ENCODE measurements at regions not wholly inside any gene's neighbourhood (a gene's known extent, or its start where the extent isn't known, plus 50 kb on each side); places are given as distances from the start of the nearest gene placed in this dataset.
A peak's percentile ranks its signal among the peaks of the same experiment; 100 is the strongest.

DNA sequence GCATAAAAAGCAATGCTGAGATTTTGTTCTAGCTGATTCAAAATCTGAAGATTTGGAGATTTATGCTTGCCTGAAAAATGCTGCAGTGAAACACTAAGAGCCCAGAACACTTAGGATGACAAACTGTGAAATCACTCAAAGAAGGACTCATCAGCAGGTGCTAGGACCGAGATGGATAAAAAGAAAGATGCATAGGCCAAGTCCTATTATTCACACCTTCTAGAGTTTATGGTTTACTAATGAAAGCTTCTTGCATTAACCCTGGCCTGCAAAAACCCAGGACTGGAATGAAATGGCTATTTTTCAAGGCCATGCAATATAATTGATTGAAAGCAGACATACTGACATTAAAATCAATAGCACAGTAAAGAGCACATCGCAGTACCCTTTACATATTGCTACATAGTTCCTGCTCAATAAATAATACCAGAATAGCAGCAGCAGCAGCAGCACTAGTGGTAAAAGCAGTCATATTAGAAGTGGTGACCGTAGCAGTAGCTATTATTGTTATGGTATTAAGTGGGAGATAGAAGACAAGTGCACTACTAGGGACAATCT lies 161.7 kb downstream of the RAB38 start:
- no peaks in the 10 kb centered on the region for H3K27me3 ChIP-seq (replicated peaks; ENCODE audit: control insufficient read depth, insufficient read depth, low read length)
- DNase-seq (ENCODE audit: extremely low read depth, insufficient read length), result no peak
- no peaks in the 10 kb centered on the region for H3K36me3 ChIP-seq (ENCODE audit: control insufficient read depth, insufficient read depth, low read length)
- no peak overlapping the region for H3K4me3 ChIP-seq (replicated peaks; ENCODE audit: low read depth, low read length)
- TF ChIP-seq, protein P1, sequence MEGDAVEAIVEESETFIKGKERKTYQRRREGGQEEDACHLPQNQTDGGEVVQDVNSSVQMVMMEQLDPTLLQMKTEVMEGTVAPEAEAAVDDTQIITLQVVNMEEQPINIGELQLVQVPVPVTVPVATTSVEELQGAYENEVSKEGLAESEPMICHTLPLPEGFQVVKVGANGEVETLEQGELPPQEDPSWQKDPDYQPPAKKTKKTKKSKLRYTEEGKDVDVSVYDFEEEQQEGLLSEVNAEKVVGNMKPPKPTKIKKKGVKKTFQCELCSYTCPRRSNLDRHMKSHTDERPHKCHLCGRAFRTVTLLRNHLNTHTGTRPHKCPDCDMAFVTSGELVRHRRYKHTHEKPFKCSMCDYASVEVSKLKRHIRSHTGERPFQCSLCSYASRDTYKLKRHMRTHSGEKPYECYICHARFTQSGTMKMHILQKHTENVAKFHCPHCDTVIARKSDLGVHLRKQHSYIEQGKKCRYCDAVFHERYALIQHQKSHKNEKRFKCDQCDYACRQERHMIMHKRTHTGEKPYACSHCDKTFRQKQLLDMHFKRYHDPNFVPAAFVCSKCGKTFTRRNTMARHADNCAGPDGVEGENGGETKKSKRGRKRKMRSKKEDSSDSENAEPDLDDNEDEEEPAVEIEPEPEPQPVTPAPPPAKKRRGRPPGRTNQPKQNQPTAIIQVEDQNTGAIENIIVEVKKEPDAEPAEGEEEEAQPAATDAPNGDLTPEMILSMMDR (IDR thresholded peaks at IDR 0.05; ENCODE audit: insufficient read depth, low read length, poor library complexity, severe bottlenecking), result no peak

DNA sequence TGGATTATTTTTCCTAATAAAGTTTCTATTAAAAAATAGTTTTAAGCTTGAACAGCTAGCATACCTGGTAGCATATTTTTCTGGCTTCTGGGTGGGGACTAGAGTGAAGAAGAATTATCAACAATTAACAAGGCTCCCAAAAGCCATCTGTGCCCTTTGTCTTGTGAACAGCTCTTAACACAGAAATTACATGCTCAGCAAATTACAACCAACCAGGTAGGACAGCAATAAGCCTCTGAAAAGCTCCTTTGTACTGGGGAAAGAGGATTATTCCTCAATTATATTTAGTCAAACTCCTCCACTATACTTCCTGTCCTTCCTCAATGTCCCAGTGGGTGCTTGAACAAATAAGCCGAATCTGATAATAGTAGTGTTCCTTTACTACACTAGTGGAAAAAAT lies 162.8 kb downstream of the RAB38 start:
- Histone ChIP-seq H3K36me3 (ENCODE audit: control insufficient read depth, insufficient read depth, low read length) (no peaks in the 10 kb centered on the region), H3K4me3 (replicated peaks; ENCODE audit: low read depth, low read length) (no peak overlapping the region), H3K27me3 (replicated peaks; ENCODE audit: control insufficient read depth, insufficient read depth, low read length) (no peaks in the 10 kb centered on the region)
- TF ChIP-seq, protein P1 (IDR thresholded peaks at IDR 0.05; ENCODE audit: insufficient read depth, low read length, poor library complexity, severe bottlenecking), result no peak
- DNase-seq (ENCODE audit: extremely low read depth, insufficient read length), result no peak

DNA sequence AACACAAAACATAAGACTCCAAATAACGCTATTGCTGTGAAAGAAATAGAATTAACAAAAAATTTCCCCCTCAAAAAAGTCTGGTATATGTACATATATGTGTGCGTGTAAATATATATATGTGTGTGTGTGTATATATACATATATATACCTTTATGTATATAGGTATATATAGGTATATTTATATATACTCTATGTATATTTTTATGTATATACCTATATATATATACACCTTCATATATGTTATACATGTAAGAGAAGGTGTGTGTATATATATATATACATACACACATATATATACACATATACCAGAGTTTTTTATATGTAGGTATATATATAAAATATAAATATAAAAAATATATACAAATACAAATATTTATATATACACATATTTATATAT lies 199.2 kb downstream of the RAB38 start:
- DNase-seq (ENCODE audit: extremely low read depth, insufficient read length), result no peak
- Histone ChIP-seq H3K4me3 (replicated peaks; ENCODE audit: low read depth, low read length) (no peak overlapping the region), H3K27me3 (replicated peaks; ENCODE audit: control insufficient read depth, insufficient read depth, low read length) (no peaks in the 10 kb centered on the region), H3K36me3 (ENCODE audit: control insufficient read depth, insufficient read depth, low read length) (no peaks in the 10 kb centered on the region)
- TF ChIP-seq, protein P1 (IDR thresholded peaks at IDR 0.05; ENCODE audit: insufficient read depth, low read length, poor library complexity, severe bottlenecking), result no peak

DNA sequence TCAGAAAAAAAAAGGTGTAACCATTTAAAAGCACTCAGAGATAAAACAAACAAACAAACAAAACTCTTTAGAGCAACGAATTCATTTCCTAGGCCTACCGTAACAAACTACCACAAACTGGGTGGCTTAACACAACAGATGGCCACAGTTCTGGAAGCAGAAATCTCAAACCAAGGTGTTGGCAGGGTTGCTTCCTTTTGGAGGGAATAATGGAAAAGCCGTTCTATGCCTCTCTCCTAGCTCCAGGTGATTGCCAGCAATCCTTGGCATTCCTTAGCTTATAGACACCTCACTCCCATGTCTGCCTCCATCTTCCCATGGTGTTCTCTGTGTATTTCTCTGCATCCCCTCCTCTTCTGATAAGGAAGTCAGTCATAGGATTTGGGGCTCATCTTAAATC lies 200.4 kb downstream of the RAB38 start:
- DNase-seq (ENCODE audit: extremely low read depth, insufficient read length), result no peak
- H3K27me3 ChIP-seq (replicated peaks; ENCODE audit: control insufficient read depth, insufficient read depth, low read length), result no peaks in the 10 kb centered on the region
- H3K36me3 ChIP-seq (ENCODE audit: control insufficient read depth, insufficient read depth, low read length), result no peaks in the 10 kb centered on the region
- TF ChIP-seq, protein P1 (IDR thresholded peaks at IDR 0.05; ENCODE audit: insufficient read depth, low read length, poor library complexity, severe bottlenecking), result no peak
- no peak overlapping the region for H3K4me3 ChIP-seq (replicated peaks; ENCODE audit: low read depth, low read length)

DNA sequence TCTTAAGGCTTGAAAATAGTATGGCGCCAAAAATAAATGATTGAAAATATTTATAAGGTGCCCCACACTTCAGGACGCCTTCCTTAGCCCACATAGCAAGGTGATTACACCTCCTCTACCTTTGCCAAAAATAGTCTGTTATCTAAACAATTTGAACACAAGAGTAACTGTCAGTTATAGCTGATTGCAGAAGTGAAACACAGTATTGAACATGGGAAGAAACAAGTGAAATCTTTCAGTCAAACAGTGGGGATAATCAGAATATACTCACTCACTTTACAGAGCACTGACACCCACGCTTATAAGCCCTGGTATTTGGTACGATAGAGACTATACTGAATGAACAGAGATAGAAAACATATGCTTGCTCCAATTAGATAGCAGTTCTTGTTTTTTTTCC lies 203.1 kb downstream of the RAB38 start:
- H3K27me3 ChIP-seq (replicated peaks; ENCODE audit: control insufficient read depth, insufficient read depth, low read length), result no peaks in the 10 kb centered on the region
- TF ChIP-seq, protein P1 (IDR thresholded peaks at IDR 0.05; ENCODE audit: insufficient read depth, low read length, poor library complexity, severe bottlenecking), result no peak
- no peaks in the 10 kb centered on the region for H3K36me3 ChIP-seq (ENCODE audit: control insufficient read depth, insufficient read depth, low read length)
- DNase-seq (ENCODE audit: extremely low read depth, insufficient read length), result peak; percentile 10
- no peak overlapping the region for H3K4me3 ChIP-seq (replicated peaks; ENCODE audit: low read depth, low read length)

DNA sequence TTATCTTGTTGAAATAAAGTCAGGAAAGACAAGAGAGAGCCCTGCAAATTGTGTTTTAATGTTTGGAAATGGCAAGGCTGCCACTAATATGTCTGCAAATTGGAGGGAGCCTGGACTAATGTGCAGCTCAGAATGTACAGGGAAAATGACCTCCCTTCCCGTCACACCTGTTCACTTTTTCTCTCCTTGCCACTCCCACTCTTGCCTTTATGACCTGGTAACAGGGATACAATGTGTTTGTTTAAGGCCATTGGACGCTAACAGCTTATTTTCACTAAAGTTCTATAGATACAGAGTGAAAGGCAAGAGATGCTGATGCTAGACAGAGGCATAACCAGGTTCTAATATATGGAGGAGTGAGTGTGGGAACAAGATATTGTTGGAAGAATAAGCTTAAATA lies 203.9 kb downstream of the RAB38 start:
- no peaks in the 10 kb centered on the region for H3K27me3 ChIP-seq (replicated peaks; ENCODE audit: control insufficient read depth, insufficient read depth, low read length)
- no peak overlapping the region for H3K4me3 ChIP-seq (replicated peaks; ENCODE audit: low read depth, low read length)
- H3K36me3 ChIP-seq (ENCODE audit: control insufficient read depth, insufficient read depth, low read length), result no peaks in the 10 kb centered on the region
- DNase-seq (ENCODE audit: extremely low read depth, insufficient read length), result no peak
- TF ChIP-seq, protein P1 (IDR thresholded peaks at IDR 0.05; ENCODE audit: insufficient read depth, low read length, poor library complexity, severe bottlenecking), result no peak
